GM23338 (cell line): ENCODE measurements at regions not wholly inside any gene's neighbourhood (a gene's known extent, or its start where the extent isn't known, plus 50 kb on each side); places are given as distances from the start of the nearest gene placed in this dataset.

Source experiments
- EZH2phosphoT487 ChIP-seq: fragments of 200-600 bp; sonication (generic); IDR thresholded peaks from one replicate; pipeline ENCODE4 v1.8.1; 2018; ENCODE audit warnings: antibody characterized with exemption; ENCODE audit not compliant: unreplicated experiment
- TF ChIP-seq, protein P1 (sequence below), 2 experiments: fragments of 200-600 bp in 1 of 2; sonication (generic) in 1 of 2; conservative IDR thresholded peaks; 2 replicates each; pipeline versions ENCODE4 v1.5.1 to v1.6.1; 2016 to 2017; ENCODE audit warnings: antibody characterized with exemption in 2 of 2, low read depth in 2 of 2, mild to moderate bottlenecking in 2 of 2, moderate library complexity in 1 of 2

GRCh38 chr1:166328956-166329355, 162.2 kb upstream of the FAM78B start:
- no peak for TF ChIP-seq EZH2phosphoT487
- TF ChIP-seq, protein P1, sequence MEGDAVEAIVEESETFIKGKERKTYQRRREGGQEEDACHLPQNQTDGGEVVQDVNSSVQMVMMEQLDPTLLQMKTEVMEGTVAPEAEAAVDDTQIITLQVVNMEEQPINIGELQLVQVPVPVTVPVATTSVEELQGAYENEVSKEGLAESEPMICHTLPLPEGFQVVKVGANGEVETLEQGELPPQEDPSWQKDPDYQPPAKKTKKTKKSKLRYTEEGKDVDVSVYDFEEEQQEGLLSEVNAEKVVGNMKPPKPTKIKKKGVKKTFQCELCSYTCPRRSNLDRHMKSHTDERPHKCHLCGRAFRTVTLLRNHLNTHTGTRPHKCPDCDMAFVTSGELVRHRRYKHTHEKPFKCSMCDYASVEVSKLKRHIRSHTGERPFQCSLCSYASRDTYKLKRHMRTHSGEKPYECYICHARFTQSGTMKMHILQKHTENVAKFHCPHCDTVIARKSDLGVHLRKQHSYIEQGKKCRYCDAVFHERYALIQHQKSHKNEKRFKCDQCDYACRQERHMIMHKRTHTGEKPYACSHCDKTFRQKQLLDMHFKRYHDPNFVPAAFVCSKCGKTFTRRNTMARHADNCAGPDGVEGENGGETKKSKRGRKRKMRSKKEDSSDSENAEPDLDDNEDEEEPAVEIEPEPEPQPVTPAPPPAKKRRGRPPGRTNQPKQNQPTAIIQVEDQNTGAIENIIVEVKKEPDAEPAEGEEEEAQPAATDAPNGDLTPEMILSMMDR (conservative IDR thresholded peaks at IDR 0.05; ENCODE audit: low read depth in 2 of 2): no peak
